HG02981 (cell line): ENCODE measurements at regions not wholly inside any gene's neighbourhood (a gene's known extent, or its start where the extent isn't known, plus 50 kb on each side); places are given as distances from the start of the nearest gene placed in this dataset.
"Not testable (repeated sequence)": the region's sequence is repeated elsewhere in the genome, so short reads cannot be mapped to it uniquely, and the experiment has no call there.

Experiments
- ATAC-seq: cut with Tn5 transposase; IDR thresholded peaks from one replicate; pipeline ENCODE4 v1.9.1; 2021; ENCODE audit warnings: mild to moderate bottlenecking, moderate library complexity; ENCODE audit not compliant: unreplicated experiment

DNA sequence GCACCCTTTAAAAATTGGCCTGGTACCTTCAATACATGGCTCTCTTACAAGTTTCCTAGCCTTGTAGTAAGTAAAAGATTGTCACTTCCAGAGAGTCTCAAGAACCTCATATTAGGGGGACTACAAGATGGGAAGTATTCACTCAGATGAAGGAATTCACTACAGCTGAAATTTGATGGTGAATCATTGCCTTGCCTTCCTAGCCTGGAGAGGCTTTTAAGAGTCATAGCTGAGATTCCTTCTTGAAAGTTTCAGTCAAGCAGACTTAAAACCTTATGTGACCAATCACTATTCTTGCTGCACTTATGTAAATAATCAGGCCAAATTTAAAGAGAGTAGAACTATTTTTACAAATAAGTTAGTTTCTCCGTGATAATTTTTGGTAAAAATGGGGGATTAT is 451.6 kb downstream of the TRHDE start:
- no peak for ATAC-seq

DNA sequence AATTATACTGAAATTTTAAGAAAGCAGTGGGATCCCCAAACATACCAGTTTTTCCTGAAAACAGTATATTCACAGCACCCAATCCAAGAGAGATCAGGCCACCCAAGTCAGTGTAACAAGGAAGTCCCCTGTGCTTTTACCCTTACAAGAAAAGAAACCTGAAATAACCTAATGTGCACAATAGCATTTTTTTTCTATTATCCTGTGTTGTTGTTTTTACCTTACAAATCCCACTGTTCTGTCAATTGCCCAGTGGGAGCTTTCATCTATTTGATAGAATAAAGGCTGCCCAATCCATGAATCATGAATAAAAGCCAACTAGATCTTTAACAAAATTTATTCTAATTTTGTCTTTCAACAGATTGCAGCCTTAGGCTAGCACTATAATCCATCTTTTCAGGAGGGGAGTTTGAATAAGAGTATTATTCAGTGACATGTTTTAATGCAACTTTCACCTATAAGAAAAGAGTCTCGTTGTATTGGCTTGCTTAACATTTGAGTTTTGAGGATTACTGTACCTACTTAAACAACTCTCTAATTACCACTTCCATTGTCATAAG is 457.4 kb downstream of the TRHDE start:
- ATAC-seq: no peak

DNA sequence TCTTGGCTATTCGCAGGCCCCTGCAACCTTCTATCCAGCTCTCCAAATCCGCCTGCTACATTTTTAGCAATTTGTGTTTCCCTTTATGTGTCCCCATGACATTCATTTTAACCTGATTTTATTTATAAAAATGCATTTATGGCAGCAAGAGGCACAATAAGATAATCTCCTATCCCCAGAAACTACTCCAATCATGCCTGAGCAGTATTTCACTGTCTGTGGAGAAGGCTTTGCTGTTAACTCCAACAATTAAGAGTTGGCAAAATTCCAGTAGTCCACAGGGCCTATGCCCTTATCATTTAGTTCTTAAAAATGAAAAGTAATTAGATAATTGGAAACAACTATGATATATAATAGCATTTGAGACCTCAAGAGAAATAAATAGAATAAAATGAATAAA is 462.4 kb downstream of the TRHDE start:
- ATAC-seq: no peak

DNA sequence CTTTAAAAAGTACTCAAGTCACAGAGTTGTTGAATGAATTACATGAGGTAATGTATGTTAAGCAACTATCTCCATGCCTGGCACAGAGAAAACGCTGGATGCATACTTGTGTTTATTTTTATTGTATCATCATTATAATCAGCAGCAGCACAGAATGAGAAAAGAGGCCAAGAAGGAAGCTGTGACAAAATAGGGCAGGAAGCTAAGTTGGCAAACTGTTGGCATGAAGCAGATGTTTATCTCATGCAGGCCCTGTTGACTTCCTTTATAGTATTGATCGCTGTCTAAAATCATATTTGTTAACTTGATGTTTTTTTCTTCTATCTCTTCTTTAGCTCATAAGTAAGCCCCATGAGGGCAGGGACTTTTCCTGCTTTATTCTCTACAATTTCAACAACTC is 466.6 kb downstream of the TRHDE start:
- ATAC-seq: no peak

DNA sequence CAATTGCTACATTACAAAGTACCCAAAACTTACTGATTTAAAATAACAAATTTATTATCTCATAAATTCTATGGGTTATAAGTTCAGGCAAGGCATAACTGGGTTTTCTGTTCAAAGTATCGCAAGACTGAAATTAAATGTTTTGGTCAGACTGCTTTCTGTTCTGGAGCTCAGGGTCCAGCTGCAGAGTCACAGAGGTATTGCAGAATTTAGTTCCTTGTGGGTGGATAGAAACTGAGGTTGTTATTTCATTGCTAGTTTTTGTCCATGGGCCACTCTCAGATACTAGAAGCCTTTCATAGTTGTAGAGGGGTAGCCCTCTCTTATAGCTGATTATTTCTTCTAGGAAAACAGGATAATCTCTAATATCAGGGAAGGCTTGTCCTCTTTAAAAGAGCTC is 467.9 kb downstream of the TRHDE start:
- no peak for ATAC-seq

DNA sequence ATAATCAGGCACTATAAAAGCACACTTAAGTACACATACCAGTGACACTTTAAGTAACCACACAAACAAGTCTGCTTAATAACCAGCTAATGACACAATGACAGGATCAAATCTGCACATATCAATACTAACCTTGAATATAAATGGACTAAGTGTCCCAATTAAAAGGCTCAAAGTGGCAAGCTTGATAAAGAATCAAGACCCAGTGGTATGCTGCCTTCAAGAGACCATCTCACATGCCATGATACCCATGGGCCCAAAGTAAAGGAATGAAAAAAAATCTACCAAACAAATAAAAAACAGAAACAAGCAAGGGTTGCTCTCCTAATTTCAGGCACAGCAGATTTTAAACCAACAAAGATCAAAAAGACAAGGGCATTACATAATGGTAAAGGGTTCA is 470.4 kb downstream of the TRHDE start:
- no peak for ATAC-seq

DNA sequence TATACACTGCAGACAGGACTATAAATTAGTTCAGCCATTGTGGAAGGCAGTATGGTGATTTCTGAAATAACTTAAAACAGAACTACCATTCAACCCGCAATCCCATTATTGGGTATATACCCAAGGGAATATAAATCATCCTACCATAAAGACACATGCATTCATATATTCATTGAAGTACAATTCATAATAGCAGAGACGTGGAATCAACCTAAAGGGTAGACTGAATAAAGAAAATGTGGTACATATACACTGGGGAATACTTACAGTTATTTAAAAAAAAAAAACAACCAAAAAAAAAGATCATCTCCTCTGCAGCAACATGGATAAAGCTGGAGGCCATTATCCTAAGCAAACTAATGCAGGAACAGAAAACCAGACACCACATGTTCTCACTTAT is 473.9 kb downstream of the TRHDE start:
- ATAC-seq: no peak

DNA sequence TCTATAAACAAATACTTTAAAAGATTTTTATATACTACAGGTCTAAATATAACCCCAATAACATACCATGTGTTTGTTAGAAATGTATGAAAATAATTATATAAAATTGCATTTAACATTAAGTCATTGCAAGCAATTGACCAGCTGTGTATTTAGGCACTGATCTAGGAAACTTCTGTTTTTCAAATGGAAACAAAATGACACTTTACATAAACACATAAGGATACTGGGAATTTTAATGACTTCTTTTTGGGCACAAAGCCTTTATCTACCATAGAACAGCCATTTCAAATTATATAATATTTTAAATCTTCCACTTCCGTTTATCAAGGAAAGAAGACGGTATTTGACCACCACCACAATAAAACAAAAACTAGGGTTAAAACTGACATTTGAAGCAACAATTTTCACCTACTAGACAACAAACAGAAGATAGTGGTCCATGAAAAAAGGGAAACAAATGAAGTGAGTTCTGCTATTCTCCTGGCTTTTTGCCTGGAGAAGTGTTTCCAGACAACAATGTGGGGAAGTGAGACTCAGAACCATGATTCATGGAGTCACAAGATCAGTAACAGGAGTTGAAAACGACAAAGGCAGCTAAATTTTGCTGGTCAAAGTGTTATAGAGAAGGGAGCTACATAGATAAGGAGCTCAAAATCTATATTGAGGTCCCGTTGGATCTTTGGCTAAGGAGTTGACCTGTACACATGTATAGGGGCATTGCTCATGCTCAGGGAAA is 475.1 kb downstream of the TRHDE start:
- no peak for ATAC-seq

DNA sequence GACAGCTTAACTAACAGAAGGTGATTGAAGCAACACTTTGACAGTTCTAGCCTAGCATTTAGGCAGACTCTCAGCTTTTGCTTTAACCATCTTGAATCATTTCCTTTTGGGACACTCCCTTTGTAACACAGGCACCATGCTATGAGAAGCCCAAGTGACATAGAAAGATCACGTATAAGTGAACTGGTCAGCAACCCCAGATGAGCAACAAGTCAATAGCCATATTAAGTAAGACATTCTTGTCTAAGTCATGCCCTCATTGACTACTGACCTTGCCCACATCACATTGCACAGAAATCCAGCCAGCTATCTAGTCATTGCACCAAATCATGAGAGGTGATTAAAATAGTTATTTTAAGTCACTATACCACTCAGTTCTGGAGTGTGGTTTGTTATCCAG is 476.8 kb downstream of the TRHDE start:
- no peak for ATAC-seq

DNA sequence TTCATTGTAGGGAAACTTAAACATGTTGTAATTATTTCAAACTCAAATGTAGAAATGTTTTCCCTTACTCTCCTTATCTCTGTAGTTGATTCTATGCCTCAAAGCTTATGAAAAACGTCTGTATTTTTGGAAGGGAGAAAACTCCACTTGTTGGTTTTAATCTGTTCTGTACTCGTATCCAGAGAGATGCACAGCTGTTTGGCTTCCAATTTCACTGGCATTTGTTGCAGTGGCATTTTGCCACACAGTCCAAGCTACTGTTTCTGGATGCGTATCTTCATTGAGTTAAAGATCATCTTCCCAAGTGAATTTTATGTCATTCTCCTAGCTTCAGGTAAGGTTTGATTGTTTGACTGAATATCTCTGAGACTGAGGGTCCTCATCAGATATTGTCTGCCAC is 481.4 kb downstream of the TRHDE start:
- no peak for ATAC-seq

DNA sequence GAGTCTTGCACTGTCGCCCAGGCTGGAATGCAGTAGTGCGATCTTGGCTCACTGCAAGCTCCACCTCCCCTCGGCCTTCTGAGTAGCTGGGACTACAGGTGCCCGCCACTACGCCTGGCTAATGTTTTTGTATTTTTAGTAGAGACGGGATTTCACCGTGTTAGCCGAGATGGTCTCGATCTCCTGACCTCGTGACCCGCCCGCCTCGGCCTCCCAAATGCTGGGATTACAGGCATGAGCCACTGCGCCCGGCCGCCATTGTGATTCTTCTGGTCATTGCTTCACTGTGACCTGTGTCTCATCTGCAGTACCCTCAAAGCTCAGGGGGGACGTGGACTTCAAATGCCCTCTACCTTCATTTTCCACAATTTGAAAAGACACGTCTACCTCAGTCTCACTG is 481.9 kb downstream of the TRHDE start:
- not testable (repeated sequence) for ATAC-seq

DNA sequence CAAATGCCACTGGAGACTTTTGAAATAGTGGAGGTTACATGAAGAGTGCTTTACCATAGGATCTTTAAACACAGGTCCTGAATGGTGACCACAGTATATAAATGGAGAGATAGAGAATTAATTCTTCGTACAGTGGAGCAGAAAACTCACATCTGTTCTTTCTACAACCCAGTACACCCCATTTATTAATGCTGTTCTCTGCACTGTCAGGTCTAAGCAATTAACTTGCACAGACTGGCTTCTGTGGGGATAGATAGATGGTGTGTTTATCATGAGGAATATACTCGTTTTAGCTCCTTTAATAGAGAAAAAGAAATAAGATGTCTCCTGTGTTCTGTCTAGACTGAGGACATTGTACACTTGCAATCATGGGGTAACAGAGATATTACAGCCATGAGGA is 494.3 kb downstream of the TRHDE start:
- no peak for ATAC-seq

DNA sequence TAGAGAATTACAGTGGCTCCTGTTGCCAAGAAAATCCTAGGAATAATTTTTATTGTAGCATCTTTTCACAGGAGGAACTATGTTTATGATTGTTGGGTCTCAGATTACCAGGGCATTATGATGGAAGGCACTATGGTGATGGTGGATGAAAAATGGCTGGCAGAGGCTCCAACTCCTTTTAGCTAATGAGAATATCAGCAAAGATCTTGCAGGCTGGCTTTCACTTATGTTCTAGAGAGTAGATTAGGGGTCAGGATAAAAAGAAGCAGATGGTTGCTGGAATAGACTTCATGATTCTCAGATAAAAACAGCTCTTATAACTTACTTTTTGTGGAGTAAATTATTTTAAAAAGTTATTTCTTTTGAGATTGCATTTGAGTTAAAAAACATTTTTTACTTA is 501.9 kb downstream of the TRHDE start:
- ATAC-seq: no peak

DNA sequence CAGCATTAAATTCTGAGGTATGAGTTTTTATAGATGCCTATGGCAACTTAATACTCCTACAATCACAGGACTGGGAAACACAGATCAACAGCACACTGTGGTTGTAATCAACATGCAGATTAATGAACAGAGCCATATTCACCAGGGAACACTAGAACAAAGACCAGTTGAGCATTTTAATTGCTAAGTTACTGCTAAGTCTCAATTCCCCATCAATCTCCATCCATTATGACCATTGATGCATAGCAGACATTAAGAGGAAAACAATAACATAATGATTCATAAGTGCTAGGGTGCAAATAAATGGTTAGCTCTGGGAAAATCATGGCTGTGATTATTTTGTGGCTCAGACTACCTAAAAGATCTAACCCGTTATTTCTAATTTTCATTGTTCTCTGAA is 505.6 kb downstream of the TRHDE start:
- ATAC-seq: no peak

DNA sequence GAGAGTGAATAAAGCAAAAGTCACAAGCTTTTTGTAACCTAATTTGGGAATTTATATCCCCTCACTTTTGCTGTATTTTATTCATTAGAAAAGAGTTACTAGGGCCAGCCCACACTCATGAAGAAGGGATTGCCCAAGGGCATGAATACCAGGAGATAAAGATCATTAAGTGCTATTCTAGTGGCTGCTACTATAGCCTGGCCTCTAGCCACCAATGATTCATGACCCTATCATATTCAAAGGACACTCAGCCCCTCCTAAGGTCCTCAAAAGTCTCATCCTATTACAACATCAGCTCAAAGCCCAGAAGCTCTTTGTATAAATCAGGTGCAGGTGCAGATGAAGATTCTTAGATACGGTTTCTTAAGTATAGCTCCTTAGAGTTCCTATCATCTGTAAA is 518.1 kb downstream of the TRHDE start:
- ATAC-seq: no peak

DNA sequence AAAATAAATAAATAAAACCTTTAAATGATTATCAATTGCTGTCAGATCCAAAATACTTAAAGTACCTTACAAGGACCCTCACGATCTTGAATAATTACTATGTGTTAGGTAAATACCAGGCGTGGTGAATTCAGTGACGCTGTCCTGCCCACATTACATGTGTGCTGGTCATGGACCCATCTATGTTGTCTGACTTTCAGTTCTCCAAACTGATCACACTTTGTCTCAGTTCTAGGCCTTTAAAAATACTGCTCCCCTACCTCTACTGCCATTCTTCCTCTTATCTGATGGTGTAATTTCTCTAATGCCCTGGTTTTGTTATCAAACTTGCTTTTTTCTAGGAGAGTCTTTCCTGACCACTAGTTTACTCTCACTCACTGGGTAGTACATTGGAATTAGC is 520.7 kb downstream of the TRHDE start:
- no peak for ATAC-seq

DNA sequence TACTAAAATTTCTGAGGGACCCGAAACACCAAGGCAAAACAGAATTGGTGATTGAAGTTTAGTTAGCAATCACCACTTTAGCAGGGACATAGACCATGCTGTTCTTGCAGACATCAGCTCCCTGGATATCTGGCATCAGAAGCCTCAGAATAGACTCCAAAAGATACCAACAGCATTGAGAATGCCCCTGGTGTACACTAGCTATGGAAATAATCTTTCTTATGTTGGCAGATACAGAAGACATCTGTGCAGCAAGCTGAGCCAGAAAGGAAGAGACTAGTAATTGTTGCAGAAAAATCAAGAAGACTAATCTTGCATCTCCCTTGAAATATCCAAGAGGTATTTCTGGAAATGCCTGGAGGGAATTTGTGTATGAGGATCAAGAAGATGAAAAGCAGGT is 521.6 kb downstream of the TRHDE start:
- ATAC-seq: no peak

DNA sequence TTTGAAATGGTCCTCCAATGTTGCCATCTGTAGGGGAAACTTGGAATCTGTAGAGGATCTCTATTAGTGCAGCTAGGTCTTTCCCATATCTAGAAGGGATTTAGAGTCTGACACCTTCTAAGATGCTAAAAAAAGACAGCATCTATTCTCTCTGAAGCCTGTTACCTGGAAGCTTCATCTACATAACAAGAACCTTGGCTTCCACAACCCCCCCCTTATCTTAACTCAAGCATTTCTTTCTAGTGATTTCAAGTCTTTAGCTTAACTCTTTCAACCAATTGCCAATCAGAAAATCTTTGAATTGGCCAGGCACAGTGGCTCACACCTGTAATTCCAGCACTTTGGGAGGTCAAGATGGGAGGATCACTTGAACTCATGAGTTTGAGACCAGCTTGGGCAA is 543.3 kb downstream of the TRHDE start:
- no peak for ATAC-seq

DNA sequence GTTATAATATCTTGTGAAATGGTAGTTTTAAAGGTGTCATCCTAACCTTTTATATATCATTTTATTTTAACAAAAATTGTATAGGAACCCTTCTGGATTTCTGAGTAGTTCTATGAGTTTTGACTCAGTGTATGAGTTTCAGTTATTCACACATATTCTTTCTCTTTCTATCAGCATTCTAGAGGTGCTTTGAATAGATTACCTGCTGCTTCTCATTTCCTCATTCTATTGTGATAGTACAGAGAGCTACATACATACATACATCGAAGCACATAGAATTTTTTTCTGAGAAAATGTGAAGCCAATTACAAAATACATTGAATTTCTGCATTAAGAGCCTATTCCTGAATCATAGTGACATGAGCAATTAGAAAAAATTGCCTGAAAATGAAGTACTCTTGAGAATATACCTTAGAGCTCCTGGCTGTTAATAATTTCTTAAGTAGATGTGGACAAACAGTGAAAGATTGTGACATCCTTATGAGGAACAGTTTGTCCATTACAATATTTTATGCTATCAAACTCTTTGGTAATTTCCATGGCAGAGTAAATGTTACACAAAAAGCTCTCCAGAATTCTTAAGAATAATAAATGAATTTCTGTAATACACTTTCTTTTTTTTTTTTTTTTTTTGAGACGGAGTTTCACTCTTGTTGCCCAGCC is 556.6 kb downstream of the TRHDE start:
- ATAC-seq: no peak

DNA sequence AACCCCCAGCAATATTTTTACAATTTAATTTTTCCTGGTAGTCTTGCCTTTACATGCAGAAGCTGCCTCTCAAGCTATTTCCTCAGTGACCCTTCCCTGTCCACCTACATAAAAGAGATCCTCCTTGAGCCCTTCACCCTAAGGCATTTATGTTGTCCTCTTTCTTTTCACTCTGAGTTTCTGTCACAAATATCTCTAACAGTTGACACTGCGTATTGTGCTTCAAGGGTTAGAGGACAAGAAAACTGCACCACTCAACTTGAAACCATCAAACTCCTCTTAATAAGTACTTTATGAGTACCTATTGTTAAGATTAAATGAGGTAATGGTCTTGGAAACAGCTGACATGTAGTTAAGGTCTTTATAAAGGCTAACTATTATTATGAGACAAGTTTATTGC is 557.7 kb downstream of the TRHDE start:
- no peak for ATAC-seq

DNA sequence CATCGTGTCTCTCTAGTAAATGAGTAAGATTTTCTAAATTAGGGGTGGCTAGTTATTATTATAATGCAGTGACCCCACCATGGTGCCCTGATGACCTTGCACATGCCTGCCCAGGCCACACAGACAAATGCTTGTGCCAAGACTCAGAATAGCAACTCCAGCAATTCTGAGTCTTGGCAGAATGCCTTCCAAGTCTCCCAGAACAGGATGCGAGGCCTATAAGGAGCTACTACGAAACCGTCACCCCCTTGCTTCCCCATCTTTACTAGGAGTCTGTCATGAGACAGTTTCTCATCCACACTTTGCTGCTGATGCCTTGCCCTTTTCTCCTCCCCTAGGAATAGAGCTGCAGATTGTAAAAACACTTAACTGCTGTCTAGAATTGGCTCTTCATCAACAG is 559.9 kb downstream of the TRHDE start:
- ATAC-seq: no peak

DNA sequence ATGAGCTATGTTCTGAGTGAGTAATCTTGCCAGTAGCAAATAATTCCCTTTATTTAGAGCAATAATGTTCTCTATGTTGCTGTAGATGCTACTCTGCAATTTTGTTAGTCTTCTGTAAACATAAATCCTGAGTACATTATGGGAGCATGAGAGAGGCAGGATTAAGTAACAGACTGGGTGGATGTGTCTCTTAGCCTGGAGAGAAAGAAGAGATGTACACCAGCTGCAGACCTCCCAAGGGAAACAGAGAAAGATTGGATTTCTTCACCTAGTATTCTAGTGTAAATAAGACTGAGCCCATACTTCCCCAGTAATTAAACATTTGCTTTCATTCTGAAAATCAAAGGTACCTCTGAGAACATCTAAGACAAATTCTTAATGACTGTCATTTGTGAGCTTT is 564.0 kb downstream of the TRHDE start:
- no peak for ATAC-seq

DNA sequence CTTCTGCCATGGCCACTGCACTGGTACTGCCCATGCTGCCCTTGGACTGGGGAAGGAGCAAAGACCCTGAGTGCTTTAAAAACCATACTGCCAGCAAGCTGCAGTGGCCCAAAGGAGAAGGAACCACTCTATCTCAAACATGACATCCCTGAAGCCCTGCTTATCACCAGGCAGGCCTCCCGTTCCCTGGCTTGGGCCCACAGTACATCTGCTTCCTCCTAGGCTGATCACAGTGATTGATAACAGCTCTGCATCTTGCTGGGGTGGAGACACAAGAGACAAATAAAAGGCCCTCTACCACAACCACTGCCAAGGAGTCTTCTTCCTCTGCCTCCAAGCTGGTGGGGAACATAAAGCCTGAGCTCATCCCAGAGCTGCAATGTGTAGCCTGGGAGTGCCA is 567.5 kb downstream of the TRHDE start:
- no peak for ATAC-seq
